Upper lobe of left lung (tissue), 4 donors: ENCODE measurements at regions not wholly inside any gene's neighbourhood (a gene's known extent, or its start where the extent isn't known, plus 50 kb on each side); places are given as distances from the start of the nearest gene placed in this dataset.

Experiments
- CTCF ChIP-seq, 6 experiments: fragments of 450-650 bp in 4 of 6; fragments of 200-600 bp in 2 of 6; sonication (generic) in 2 of 6; IDR thresholded peaks; one replicate each; pipeline ENCODE4 v1.5.1; 2016 to 2019; ENCODE audit warnings: antibody characterized with exemption in 6 of 6
- EP300 ChIP-seq, 4 donors: sonication (generic); formaldehyde crosslinking; IDR thresholded peaks; one replicate each; pipeline ENCODE4 v1.5.1; 2017; ENCODE audit warnings: antibody characterized with exemption in 4 of 4, control low read depth in 2 of 4
- POLR2A ChIP-seq, 4 donors: fragments of 450-650 bp; IDR thresholded peaks; one replicate each; pipeline ENCODE4 v1.5.1; 2016 to 2017; ENCODE audit warnings: antibody characterized with exemption in 4 of 4, mild to moderate bottlenecking in 2 of 4
- POLR2AphosphoS5 ChIP-seq, 2 donors: sonication (generic); formaldehyde crosslinking; IDR thresholded peaks; one replicate each; pipeline ENCODE4 v1.5.1; 2017; ENCODE audit warnings: antibody characterized with exemption in 2 of 2

GRCh38 chr10:128316121-128316726 is 190.0 kb upstream of the MKI67 start:
- TF ChIP-seq EP300 (IDR thresholded peaks at IDR 0.05) (no peak), CTCF (IDR thresholded peaks at IDR 0.05) (no peak), POLR2A (IDR thresholded peaks at IDR 0.05) (no peak), POLR2AphosphoS5 (IDR thresholded peaks at IDR 0.05) (no peak)
